ENCODE measurements at regions not wholly inside any gene's neighbourhood (a gene's known extent, or its start where the extent isn't known, plus 50 kb on each side); places are given as distances from the start of the nearest gene placed in this dataset.

DNA sequence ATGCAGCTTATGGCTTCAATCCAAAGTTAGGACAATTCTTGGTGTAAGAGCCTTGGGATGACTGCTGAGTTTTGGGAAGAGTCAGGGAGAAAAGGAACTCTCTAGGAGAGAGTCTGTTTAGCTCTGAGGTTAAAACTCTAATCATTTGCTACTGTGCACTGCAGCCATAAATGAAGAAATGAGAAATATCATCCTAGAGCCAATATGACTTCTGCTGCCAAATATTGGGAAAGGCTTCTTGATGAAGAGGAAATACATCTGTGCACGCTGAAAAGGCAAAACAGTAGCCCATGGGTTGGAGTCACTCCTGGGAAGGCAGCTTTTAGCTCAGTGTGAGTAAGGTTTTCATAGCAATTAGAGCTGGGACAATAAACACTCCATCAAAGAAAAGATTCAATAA is 308.8 kb downstream of the SFMBT2 start:
- peaks cover 0 to 4% of the 10 kb centered on the region in 2 experiments; a peak in 1 of 5 replicates for H3K27me3 ChIP-seq (ENCODE audit: control insufficient read depth in 2 of 2, insufficient read depth in 2 of 2, low read length in 2 of 2)
- FAIRE-seq (peak; percentile 64), DNase-seq (ENCODE audit: extremely low read depth in 1 of 4, low spot score in 3 of 4) (no peak), ATAC-seq (no peak)
- no peaks in the 10 kb centered on the region for H3K36me3 ChIP-seq (ENCODE audit: control insufficient read depth, insufficient read depth, low read length)
- H4K20me1 ChIP-seq (replicated peaks; ENCODE audit: control insufficient read depth, insufficient read depth, low read length), result no peaks in the 10 kb centered on the region
- H3K79me2 ChIP-seq (ENCODE audit: control insufficient read depth, insufficient read depth, low read length), result no peaks in the 10 kb centered on the region
- no peaks in the 10 kb centered on the region for H3K9me1 ChIP-seq (ENCODE audit: control insufficient read depth, insufficient read depth, low read length)
- in situ Hi-C loops (cut with MboI) (no loop called here), intact Hi-C loops (cut with micrococcal nuclease) (no loop called here)
- peaks cover 0 to 6% of the 10 kb centered on the region in 2 experiments; a peak in 2 of 5 replicates for H3K4me1 ChIP-seq (replicated peaks in 1 of 2; ENCODE audit: control insufficient read depth in 2 of 2, insufficient read depth in 2 of 2, low read length in 2 of 2)
- H3K4me3 ChIP-seq, result no peak overlapping the region
- no peaks in the 10 kb centered on the region for H3K9me3 ChIP-seq (replicated peaks; ENCODE audit: control insufficient read depth, insufficient read depth, low read depth, low read length)
- WGBS (ENCODE audit: insufficient coverage, low coverage, missing lambda C conversion rate), result 40% methylated on average over 1 of the region's 1 CpG
- no peak overlapping the region for H3K27ac ChIP-seq (ENCODE audit: extremely low read depth, low read depth, low read length)
- H2AFZ ChIP-seq (ENCODE audit: low read depth, low read length), result 0 out of 2 replicates have a peak overlapping the region, but pooled peaks have one; percentile 50
- POLR2A ChIA-PET, result interaction anchor here (0.8 to 1.8 kb wide), 3 partner anchors 9 to 182 kb away, joined by 4 to 6 read pairs (median 5); no protein-coding TSS in a partner anchor
- no TSS peak for BruUV-seq (replicated peaks)
- no peak overlapping the region for H3K9ac ChIP-seq (ENCODE audit: insufficient read depth in 1 of 2, low read depth in 2 of 2, low read length in 2 of 2)
- CTCF ChIA-PET (ENCODE audit: low intra/inter-chr PET ratio), result no interaction called here
- H3K4me2 ChIP-seq (ENCODE audit: insufficient read depth, low read length), result no peak overlapping the region
- TF ChIP-seq ETV1 (tag; conservative IDR thresholded peaks at IDR 0.05; ENCODE audit: low read depth), result no peak
- TF ChIP-seq, protein P1, sequence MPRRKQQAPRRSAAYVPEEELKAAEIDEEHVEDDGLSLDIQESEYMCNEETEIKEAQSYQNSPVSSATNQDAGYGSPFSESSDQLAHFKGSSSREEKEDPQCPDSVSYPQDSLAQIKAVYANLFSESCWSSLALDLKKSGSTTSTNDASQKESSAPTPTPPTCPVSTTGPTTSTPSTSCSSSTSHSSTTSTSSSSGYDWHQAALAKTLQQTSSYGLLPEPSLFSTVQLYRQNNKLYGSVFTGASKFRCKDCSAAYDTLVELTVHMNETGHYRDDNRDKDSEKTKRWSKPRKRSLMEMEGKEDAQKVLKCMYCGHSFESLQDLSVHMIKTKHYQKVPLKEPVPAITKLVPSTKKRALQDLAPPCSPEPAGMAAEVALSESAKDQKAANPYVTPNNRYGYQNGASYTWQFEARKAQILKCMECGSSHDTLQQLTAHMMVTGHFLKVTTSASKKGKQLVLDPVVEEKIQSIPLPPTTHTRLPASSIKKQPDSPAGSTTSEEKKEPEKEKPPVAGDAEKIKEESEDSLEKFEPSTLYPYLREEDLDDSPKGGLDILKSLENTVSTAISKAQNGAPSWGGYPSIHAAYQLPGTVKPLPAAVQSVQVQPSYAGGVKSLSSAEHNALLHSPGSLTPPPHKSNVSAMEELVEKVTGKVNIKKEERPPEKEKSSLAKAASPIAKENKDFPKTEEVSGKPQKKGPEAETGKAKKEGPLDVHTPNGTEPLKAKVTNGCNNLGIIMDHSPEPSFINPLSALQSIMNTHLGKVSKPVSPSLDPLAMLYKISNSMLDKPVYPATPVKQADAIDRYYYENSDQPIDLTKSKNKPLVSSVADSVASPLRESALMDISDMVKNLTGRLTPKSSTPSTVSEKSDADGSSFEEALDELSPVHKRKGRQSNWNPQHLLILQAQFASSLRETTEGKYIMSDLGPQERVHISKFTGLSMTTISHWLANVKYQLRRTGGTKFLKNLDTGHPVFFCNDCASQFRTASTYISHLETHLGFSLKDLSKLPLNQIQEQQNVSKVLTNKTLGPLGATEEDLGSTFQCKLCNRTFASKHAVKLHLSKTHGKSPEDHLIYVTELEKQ (CRISPR knock-in tag; IDR thresholded peaks at IDR 0.05), result no peak
- no peak for TF ChIP-seq ZNF124 (CRISPR knock-in tag; IDR thresholded peaks at IDR 0.05)
- no peak for TF ChIP-seq ZKSCAN8 (CRISPR knock-in tag; IDR thresholded peaks at IDR 0.05)
- TF ChIP-seq NFE2L1 (tag; IDR thresholded peaks at IDR 0.05; ENCODE audit: borderline replicate concordance, low read depth), result no peak
- TF ChIP-seq MITF (IDR thresholded peaks at IDR 0.05), result no peak
- no peak for TF ChIP-seq NCOR1 (IDR thresholded peaks at IDR 0.05)
- no peak for TF ChIP-seq TRIM24 (IDR thresholded peaks at IDR 0.05)
- TF ChIP-seq GABPB1 (CRISPR knock-in tag; IDR thresholded peaks at IDR 0.05), result no peak
- TF ChIP-seq, protein P2, sequence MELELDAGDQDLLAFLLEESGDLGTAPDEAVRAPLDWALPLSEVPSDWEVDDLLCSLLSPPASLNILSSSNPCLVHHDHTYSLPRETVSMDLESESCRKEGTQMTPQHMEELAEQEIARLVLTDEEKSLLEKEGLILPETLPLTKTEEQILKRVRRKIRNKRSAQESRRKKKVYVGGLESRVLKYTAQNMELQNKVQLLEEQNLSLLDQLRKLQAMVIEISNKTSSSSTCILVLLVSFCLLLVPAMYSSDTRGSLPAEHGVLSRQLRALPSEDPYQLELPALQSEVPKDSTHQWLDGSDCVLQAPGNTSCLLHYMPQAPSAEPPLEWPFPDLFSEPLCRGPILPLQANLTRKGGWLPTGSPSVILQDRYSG (tag; conservative IDR thresholded peaks at IDR 0.05; ENCODE audit: low read depth), result no peak
- TF ChIP-seq MCM3 (IDR thresholded peaks at IDR 0.05), result no peak
- TF ChIP-seq PHF8 (IDR thresholded peaks at IDR 0.05; ENCODE audit: borderline replicate concordance, low read length), result no peak
- TF ChIP-seq HDGF (IDR thresholded peaks at IDR 0.05), result no peak
- no peak for TF ChIP-seq ZNF551 (CRISPR knock-in tag; IDR thresholded peaks at IDR 0.05)
